OCI-LY3 (cell line): ENCODE measurements at regions not wholly inside any gene's neighbourhood (a gene's known extent, or its start where the extent isn't known, plus 50 kb on each side); places are given as distances from the start of the nearest gene placed in this dataset.

ENCODE experiments used
- CTCF ChIP-seq: fragments of 200-600, 300-600 bp; sonication (generic); IDR thresholded peaks from 2 replicates; pipeline ENCODE4 v1.5.1; 2014; ENCODE audit warnings: antibody characterized with exemption, low read length, low read depth
- EZH2phosphoT487 ChIP-seq: fragments of 200-600 bp; shearing (Covaris generic); IDR thresholded peaks from 2 replicates; pipeline ENCODE4 v1.6.1; 2018; ENCODE audit warnings: antibody characterized with exemption, mixed run types, low read depth

- TF ChIP-seq CTCF (no peak), EZH2phosphoT487 (no peak)
Observed at GRCh38 chr6:19943042-19943441, 105.9 kb downstream of the ID4 start.
